ENCODE measurements at regions not wholly inside any gene's neighbourhood (a gene's known extent, or its start where the extent isn't known, plus 50 kb on each side); places are given as distances from the start of the nearest gene placed in this dataset.

DNA sequence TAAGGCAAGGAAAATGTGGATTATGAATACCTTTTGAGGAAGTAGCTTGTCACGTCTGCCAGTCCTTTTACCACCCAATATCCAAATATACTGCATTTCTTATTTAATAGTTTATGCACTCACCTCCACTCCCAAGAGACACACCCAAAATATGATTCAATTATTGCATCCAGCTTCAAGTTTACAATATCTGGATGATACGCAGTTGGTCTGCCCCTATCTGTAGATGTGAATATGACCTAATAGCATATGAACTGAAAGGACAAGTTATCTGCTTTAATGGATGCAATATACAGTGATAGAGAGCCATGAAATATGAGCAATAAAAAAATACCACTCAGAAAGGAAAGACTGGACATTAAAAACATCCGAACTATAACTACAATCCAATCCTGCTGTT lies 159.4 kb upstream of the MAGI2 start:
- no peak for TF ChIP-seq POLR2A (IDR thresholded peaks at IDR 0.05)
- TF ChIP-seq, protein P1, sequence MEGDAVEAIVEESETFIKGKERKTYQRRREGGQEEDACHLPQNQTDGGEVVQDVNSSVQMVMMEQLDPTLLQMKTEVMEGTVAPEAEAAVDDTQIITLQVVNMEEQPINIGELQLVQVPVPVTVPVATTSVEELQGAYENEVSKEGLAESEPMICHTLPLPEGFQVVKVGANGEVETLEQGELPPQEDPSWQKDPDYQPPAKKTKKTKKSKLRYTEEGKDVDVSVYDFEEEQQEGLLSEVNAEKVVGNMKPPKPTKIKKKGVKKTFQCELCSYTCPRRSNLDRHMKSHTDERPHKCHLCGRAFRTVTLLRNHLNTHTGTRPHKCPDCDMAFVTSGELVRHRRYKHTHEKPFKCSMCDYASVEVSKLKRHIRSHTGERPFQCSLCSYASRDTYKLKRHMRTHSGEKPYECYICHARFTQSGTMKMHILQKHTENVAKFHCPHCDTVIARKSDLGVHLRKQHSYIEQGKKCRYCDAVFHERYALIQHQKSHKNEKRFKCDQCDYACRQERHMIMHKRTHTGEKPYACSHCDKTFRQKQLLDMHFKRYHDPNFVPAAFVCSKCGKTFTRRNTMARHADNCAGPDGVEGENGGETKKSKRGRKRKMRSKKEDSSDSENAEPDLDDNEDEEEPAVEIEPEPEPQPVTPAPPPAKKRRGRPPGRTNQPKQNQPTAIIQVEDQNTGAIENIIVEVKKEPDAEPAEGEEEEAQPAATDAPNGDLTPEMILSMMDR (IDR thresholded peaks at IDR 0.05 in 4 of 5, conservative IDR thresholded peaks at IDR 0.05 in 1 of 5) = no peak

Measured in gastrocnemius medialis (tissue), 4 donors.